ENCODE measurements at regions not wholly inside any gene's neighbourhood (a gene's known extent, or its start where the extent isn't known, plus 50 kb on each side); places are given as distances from the start of the nearest gene placed in this dataset.
"Not testable (repeated sequence)": the region's sequence is repeated elsewhere in the genome, so short reads cannot be mapped to it uniquely, and the experiment has no call there.

- peaks cover 0 to 4% of the 10 kb centered on the region in 2 donors for H3K9me3 Mint-ChIP-seq
- no peaks in the 10 kb centered on the region for H3K36me3 Mint-ChIP-seq
- H3K4me1 Mint-ChIP-seq = no peaks in the 10 kb centered on the region
- ATAC-seq (replicated peaks) (no peak), DNase-seq (no peak)
- H3K27me3 Mint-ChIP-seq = no peaks in the 10 kb centered on the region
- no peak overlapping the region for H3K4me3 Mint-ChIP-seq
- no peak overlapping the region for H3K27ac Mint-ChIP-seq
Observed at GRCh38 chr18:39340418-39340817, 1774.8 kb upstream of the CELF4 start.

- H3K4me1 Mint-ChIP-seq = no peaks in the 10 kb centered on the region
- H3K36me3 Mint-ChIP-seq = no peaks in the 10 kb centered on the region
- no peaks in the 10 kb centered on the region for H3K9me3 Mint-ChIP-seq
- ATAC-seq (replicated peaks) (no peak), DNase-seq (no peak)
- no peak overlapping the region for H3K4me3 Mint-ChIP-seq
- H3K27me3 Mint-ChIP-seq = no peaks in the 10 kb centered on the region
- H3K27ac Mint-ChIP-seq = no peak overlapping the region
Observed at GRCh38 chr18:39329496-39330275, 1764.1 kb upstream of the CELF4 start.

- no peak for DNase-seq
- Mint-ChIP-seq H3K4me1 (no peaks in the 10 kb centered on the region), H3K27me3 (no peaks in the 10 kb centered on the region), H3K36me3 (no peaks in the 10 kb centered on the region), H3K9me3 (no peaks in the 10 kb centered on the region), H3K27ac (no peak overlapping the region), H3K4me3 (no peak overlapping the region)
- ATAC-seq (replicated peaks) = no peak
Observed at GRCh38 chr18:39326772-39327171, 1761.2 kb upstream of the CELF4 start.

- DNase-seq (no peak), ATAC-seq (replicated peaks) (no peak)
- H3K4me1 Mint-ChIP-seq = no peaks in the 10 kb centered on the region
- no peaks in the 10 kb centered on the region for H3K9me3 Mint-ChIP-seq
- no peaks in the 10 kb centered on the region for H3K36me3 Mint-ChIP-seq
- no peak overlapping the region for H3K4me3 Mint-ChIP-seq
- H3K27me3 Mint-ChIP-seq = no peaks in the 10 kb centered on the region
- H3K27ac Mint-ChIP-seq = no peak overlapping the region
Observed at GRCh38 chr18:39325973-39326372, 1760.4 kb upstream of the CELF4 start.

- Mint-ChIP-seq H3K4me3 (no peak overlapping the region), H3K27ac (no peak overlapping the region), H3K9me3 (no peaks in the 10 kb centered on the region), H3K36me3 (no peaks in the 10 kb centered on the region), H3K27me3 (no peaks in the 10 kb centered on the region), H3K4me1 (peaks cover 3 to 9% of the 10 kb centered on the region in 2 donors)
- DNase-seq (no peak), ATAC-seq (replicated peaks) (no peak)
Observed at GRCh38 chr18:39319141-39319540, 1753.5 kb upstream of the CELF4 start.

- Mint-ChIP-seq H3K4me3 (no peak overlapping the region), H3K27ac (no peak overlapping the region), H3K9me3 (no peaks in the 10 kb centered on the region), H3K4me1 (peaks cover 3 to 9% of the 10 kb centered on the region in 2 donors), H3K36me3 (no peaks in the 10 kb centered on the region), H3K27me3 (no peaks in the 10 kb centered on the region)
- ATAC-seq (replicated peaks) (no peak), DNase-seq (no peak)
Observed at GRCh38 chr18:39318462-39318861, 1752.9 kb upstream of the CELF4 start.

- Mint-ChIP-seq H3K4me1 (peaks cover 3 to 9% of the 10 kb centered on the region in 2 donors), H3K9me3 (no peaks in the 10 kb centered on the region), H3K36me3 (no peaks in the 10 kb centered on the region), H3K4me3 (no peak overlapping the region), H3K27ac (no peak overlapping the region), H3K27me3 (no peaks in the 10 kb centered on the region)
- peak; percentile 79 to 81 for ATAC-seq (replicated peaks)
- no peak for DNase-seq
Observed at GRCh38 chr18:39318008-39318407, 1752.4 kb upstream of the CELF4 start.

- no peak for DNase-seq
- no peaks in the 10 kb centered on the region for H3K27me3 Mint-ChIP-seq
- ATAC-seq (replicated peaks) = no peak
- H3K4me3 Mint-ChIP-seq = no peak overlapping the region
- no peaks in the 10 kb centered on the region for H3K36me3 Mint-ChIP-seq
- H3K4me1 Mint-ChIP-seq = peaks cover 3 to 9% of the 10 kb centered on the region in 2 donors
- peaks cover 0 to 3% of the 10 kb centered on the region in 2 donors for H3K9me3 Mint-ChIP-seq
- H3K27ac Mint-ChIP-seq = no peak overlapping the region
Observed at GRCh38 chr18:39314595-39314994, 1749.0 kb upstream of the CELF4 start.

GRCh38 chr18:39313992-39314391 is 1748.4 kb upstream of the CELF4 start:
- H3K27me3 Mint-ChIP-seq = no peaks in the 10 kb centered on the region
- DNase-seq (no peak), ATAC-seq (replicated peaks) (no peak)
- peaks cover 3 to 9% of the 10 kb centered on the region in 2 donors for H3K4me1 Mint-ChIP-seq
- H3K36me3 Mint-ChIP-seq = no peaks in the 10 kb centered on the region
- H3K4me3 Mint-ChIP-seq = no peak overlapping the region
- peaks cover 0 to 3% of the 10 kb centered on the region in 2 donors for H3K9me3 Mint-ChIP-seq
- H3K27ac Mint-ChIP-seq = no peak overlapping the region

- Mint-ChIP-seq H3K9me3 (peaks cover 3 to 5% of the 10 kb centered on the region in 2 donors), H3K4me1 (no peaks in the 10 kb centered on the region), H3K27me3 (no peaks in the 10 kb centered on the region), H3K4me3 (no peak overlapping the region), H3K27ac (no peak overlapping the region), H3K36me3 (no peaks in the 10 kb centered on the region)
- no peak for ATAC-seq (replicated peaks)
- no peak for DNase-seq
Observed at GRCh38 chr18:39311111-39311712, 1745.6 kb upstream of the CELF4 start.

GRCh38 chr18:39308931-39309521 is 1743.4 kb upstream of the CELF4 start:
- not testable (repeated sequence) for H3K27ac Mint-ChIP-seq; DNase-seq; H3K27me3 Mint-ChIP-seq; H3K9me3 Mint-ChIP-seq; ATAC-seq (replicated peaks); H3K36me3 Mint-ChIP-seq; H3K4me3 Mint-ChIP-seq; H3K4me1 Mint-ChIP-seq

GRCh38 chr18:39305766-39306165 is 1740.2 kb upstream of the CELF4 start:
- Mint-ChIP-seq H3K27ac (no peak overlapping the region), H3K36me3 (no peaks in the 10 kb centered on the region), H3K27me3 (no peaks in the 10 kb centered on the region), H3K9me3 (peaks cover 3 to 5% of the 10 kb centered on the region in 2 donors), H3K4me3 (no peak overlapping the region), H3K4me1 (no peaks in the 10 kb centered on the region)
- ATAC-seq (replicated peaks) (no peak), DNase-seq (no peak)

- ATAC-seq (replicated peaks) = no peak
- Mint-ChIP-seq H3K27me3 (no peaks in the 10 kb centered on the region), H3K27ac (no peak overlapping the region), H3K4me1 (no peaks in the 10 kb centered on the region), H3K9me3 (no peaks in the 10 kb centered on the region), H3K36me3 (no peaks in the 10 kb centered on the region), H3K4me3 (no peak overlapping the region)
- DNase-seq = no peak
Observed at GRCh38 chr18:39302481-39302880, 1736.9 kb upstream of the CELF4 start.

GRCh38 chr18:39299152-39299551 is 1733.6 kb upstream of the CELF4 start:
- no peaks in the 10 kb centered on the region for H3K4me1 Mint-ChIP-seq
- ATAC-seq (replicated peaks) (no peak), DNase-seq (no peak)
- no peak overlapping the region for H3K4me3 Mint-ChIP-seq
- H3K9me3 Mint-ChIP-seq = peaks cover 2 to 3% of the 10 kb centered on the region in 2 donors
- no peaks in the 10 kb centered on the region for H3K36me3 Mint-ChIP-seq
- H3K27ac Mint-ChIP-seq = no peak overlapping the region
- no peaks in the 10 kb centered on the region for H3K27me3 Mint-ChIP-seq

GRCh38 chr18:39297225-39297624 is 1731.6 kb upstream of the CELF4 start:
- Mint-ChIP-seq H3K4me1 (no peaks in the 10 kb centered on the region), H3K4me3 (no peak overlapping the region), H3K36me3 (no peaks in the 10 kb centered on the region), H3K27ac (no peak overlapping the region), H3K27me3 (no peaks in the 10 kb centered on the region), H3K9me3 (peaks cover 2 to 3% of the 10 kb centered on the region in 2 donors)
- no peak for DNase-seq
- no peak for ATAC-seq (replicated peaks)
